ENCODE measurements at regions not wholly inside any gene's neighbourhood (a gene's known extent, or its start where the extent isn't known, plus 50 kb on each side); places are given as distances from the start of the nearest gene placed in this dataset.

DNA sequence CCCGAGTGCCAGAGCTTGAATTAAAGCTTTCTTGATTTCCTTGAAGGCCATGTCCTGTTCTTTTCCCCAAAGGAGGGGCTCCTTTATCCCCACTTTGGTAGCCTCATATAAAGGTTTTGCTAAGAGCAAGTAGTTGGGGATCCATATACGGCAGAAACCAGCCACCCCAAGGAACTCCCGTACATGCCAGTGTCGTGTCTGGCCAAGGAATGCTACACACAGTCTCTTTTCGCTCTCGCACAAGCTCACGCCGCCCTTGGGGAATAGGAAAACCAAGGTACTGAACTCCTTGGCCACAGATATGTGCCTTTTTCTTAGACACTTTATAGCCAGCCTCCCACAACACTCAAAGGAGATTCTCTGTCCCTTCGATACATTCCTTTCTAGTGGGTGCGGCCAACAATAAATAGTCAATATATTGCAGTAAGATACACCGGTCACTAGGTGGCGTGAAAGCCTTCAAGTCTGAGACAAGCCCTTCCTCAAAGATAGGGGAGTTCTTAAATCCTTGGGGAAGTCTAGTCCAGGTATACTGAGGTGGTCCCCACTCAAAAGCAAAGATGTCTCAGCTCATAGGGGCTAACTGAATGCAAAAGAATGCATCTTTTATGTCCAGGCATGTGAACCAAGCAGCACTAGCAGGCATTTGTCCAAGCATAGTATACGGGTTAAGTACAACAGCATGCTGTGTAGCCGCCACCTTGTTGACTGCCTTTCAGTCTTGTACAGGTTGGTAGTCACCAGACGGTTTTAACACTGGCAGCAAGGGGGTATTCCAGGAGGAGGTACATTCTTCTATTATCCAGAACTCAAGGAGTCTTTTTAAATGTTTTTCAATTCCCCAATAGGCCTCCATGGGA is 57.8 kb upstream of the XAGE1B start:
- TF ChIP-seq POLR2A (IDR thresholded peaks at IDR 0.05): no peak
- TF ChIP-seq POLR2AphosphoS5 (IDR thresholded peaks at IDR 0.05): no peak
- TF ChIP-seq EP300 (IDR thresholded peaks at IDR 0.05): no peak

Measured in gastroesophageal sphincter (tissue), 2 donors.